HG02588 (cell line): ENCODE measurements at regions not wholly inside any gene's neighbourhood (a gene's known extent, or its start where the extent isn't known, plus 50 kb on each side); places are given as distances from the start of the nearest gene placed in this dataset.
"Not testable (repeated sequence)": the region's sequence is repeated elsewhere in the genome, so short reads cannot be mapped to it uniquely, and the experiment has no call there.

ENCODE experiments used
- ATAC-seq: cut with Tn5 transposase; IDR thresholded peaks from one replicate; pipeline ENCODE4 v1.9.1; 2021; ENCODE audit warnings: mild to moderate bottlenecking, moderate library complexity; ENCODE audit not compliant: unreplicated experiment

DNA sequence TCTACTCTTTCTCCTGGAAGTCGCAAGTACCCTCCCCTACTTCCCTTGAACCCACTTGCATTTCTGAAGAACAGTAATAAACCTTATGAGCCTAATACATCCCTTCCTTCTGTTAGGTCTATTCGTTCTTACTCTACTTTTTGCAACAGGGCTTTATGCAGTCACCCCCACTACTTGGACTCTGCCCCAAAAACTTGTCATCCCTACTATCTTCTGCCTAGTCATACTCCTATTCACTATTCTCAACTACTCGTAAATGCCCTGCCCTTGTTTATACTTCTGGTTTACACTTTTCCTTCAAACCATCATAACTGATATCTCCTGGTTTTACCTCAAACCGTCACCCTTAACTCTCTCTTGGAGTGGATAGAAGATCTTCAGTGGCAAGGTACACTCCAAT, 55.2 kb upstream of the SLIT2 start:
- no peak for ATAC-seq

DNA sequence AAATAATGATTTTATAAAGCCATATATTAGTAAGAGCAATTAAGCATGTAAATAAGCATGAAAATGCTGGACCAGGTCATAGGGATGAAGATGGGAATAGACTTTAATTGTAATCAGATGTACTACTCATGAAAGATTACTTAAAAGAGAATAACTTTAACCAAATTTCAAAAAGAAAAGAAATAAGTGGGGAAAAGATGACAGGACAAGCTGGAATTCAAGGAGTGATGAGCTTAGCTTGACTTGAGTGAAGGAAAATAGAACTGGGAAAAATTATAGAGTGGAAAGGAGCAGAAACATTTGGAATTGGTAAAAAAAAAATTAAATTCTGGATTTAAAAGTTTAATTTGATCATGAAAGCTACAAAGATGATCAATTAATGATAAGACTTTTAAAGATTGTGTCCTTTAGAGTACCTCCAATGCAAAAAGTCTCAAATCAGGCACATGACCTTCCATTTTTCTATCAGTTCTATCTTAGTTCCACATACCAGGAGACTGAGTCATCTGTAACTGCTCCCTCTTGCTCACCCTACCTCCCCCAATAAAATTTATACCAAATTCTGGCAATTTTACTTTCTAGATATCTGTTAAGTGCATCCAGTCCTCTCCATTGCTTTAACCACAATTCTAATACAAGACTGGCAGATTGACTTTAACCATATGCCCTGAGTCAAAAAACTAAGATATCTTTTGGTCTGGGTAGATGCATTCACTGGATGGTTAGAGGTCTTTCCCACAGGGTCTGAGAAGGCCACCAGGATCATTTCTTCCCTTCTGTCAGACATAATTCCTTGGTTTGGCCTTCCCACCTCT, 56.4 kb upstream of the SLIT2 start:
- ATAC-seq = no peak

- ATAC-seq = no peak
Measured at GRCh38 chr4:20194123-20195013, 57.3 kb upstream of the SLIT2 start.

- ATAC-seq = no peak
Measured at GRCh38 chr4:20193141-20193936, 58.4 kb upstream of the SLIT2 start.

- no peak for ATAC-seq
Measured at GRCh38 chr4:20192736-20193135, 59.0 kb upstream of the SLIT2 start.

- no peak for ATAC-seq
Measured at GRCh38 chr4:20185103-20185502, 66.6 kb upstream of the SLIT2 start.

GRCh38 chr4:20183131-20183530, 68.6 kb upstream of the SLIT2 start:
- ATAC-seq = not testable (repeated sequence)

GRCh38 chr4:20181926-20182325, 69.8 kb upstream of the SLIT2 start:
- ATAC-seq = no peak

GRCh38 chr4:20180509-20180908, 71.2 kb upstream of the SLIT2 start:
- no peak for ATAC-seq

DNA sequence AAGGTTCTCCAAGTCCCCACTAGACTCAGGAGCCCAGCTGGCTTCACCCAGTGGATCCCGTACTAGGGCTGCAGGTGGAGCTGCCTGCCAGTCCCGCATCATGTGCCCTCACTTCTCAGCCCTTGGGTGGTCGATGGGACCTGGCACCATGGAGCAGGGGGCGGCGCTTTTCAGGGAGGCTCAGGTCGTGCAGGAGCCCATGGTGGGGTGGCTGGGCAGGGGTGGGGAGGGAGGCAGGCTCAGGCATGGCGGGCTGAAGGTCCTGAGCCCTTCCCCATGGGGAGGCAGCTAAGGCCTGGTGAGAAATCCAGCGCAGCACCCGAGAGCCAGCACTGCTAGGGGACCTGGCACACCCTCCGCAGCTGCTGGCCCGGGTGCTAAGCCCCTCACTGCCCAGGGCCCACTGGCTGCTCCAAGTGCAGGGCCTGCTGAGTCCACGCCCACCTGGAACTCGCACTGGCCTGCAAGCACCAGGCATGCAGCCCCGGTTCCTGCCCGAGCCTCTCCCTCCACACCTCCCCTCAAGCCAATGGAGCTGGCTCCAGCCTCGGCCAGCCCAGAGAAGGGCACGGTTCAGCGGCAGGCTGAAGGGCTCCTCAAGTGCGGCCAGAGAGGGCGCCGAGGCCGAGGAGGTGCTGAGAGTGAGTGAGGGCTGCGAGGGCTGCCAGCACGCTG, 72.7 kb upstream of the SLIT2 start:
- ATAC-seq = no peak

DNA sequence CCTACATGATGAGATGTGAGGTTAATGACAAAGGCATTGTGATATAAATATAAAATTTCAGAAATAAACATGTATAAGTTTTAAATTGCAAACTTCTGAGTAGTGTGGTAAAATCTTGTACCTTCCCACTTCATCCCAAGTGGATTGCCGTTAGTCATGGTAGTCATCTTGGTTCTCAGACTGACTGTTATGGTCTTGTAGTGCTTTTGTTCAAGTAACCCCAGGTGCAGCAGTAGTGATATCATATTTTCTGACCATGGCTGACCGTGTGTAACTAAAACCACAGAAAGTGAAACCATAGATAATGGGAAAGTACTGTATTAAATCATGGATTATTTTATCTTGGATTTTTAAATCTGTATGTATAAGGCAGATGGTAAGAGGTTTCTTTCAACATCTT, 74.8 kb upstream of the SLIT2 start:
- ATAC-seq = no peak

GRCh38 chr4:20172070-20172760, 79.5 kb upstream of the SLIT2 start:
- no peak for ATAC-seq

DNA sequence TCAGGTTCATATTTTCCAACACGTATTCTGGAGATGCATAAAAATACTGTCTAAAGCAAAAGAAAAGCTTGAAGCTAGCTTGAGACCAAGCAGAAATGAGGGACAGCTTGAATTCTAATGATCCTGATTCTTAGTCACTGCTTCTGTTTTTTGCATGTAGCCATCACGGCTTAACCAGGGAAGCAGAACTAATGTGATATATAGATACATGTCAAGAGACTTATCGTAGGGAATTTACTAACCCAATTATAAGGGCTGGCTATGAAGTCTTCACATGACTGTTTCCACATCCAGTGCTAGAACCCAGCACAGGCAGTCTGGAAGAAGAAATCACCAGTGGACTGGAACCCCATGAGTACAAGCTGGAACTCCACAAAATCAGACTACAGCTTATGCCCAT, 85.2 kb upstream of the SLIT2 start:
- ATAC-seq = no peak

- no peak for ATAC-seq
Measured at GRCh38 chr4:20159516-20159915, 92.2 kb upstream of the SLIT2 start.

GRCh38 chr4:20158195-20158594, 93.5 kb upstream of the SLIT2 start:
- no peak for ATAC-seq

DNA sequence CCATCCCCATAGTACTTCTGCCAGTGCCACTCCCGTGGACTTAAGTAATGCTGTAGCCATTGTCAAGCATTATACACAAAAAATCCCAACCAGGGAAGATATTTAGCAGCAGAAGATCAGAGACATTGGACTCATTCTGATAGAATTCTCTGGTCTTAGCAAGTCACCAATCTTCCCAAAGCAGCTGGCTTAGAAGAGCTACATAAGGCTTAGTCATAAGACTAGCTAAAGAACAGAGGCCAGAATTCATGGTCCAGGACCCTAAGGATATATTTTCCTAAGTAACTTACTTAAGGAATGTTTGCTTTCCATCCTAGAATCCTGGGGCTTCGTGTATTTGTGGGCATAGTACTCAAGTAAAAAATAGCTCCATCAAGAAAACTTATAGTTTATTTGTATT, 100.3 kb upstream of the SLIT2 start:
- no peak for ATAC-seq

DNA sequence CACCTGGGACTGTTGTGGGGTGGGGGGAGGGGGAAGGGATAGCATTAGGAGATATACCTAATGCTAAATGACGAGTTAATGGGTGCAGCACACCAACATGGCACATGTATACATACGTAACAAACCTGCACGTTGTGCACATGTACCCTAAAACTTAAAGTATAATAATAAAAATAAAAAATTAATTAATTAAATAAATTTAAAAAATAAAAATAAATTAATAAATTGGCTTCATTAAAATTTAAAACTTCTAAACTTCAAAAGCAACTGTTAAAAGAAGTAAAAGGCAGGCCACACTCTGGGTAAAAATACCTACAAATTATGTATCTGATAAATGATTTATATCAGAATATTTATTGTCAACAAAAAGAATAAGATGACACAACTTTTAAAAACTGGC, 102.6 kb upstream of the SLIT2 start:
- not testable (repeated sequence) for ATAC-seq

DNA sequence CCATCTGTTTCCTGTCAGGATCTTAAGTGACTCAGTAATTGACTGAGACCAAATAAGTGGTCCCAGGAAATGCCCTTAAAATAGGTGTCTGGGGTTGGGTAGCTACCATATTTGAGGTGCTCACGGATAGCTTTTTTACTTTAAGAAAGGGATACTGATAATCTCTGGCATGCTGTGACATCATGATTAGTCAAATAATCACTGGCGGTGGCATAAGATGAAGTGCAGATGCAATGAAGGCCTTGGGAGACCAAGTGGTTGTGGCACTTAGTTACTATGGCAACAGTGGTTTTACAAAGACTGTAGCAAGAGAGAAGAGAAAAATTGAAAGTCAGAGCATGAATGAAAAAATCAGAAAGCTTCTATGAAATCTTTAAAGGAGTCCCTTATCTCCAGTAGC, 114.5 kb upstream of the SLIT2 start:
- ATAC-seq = no peak

DNA sequence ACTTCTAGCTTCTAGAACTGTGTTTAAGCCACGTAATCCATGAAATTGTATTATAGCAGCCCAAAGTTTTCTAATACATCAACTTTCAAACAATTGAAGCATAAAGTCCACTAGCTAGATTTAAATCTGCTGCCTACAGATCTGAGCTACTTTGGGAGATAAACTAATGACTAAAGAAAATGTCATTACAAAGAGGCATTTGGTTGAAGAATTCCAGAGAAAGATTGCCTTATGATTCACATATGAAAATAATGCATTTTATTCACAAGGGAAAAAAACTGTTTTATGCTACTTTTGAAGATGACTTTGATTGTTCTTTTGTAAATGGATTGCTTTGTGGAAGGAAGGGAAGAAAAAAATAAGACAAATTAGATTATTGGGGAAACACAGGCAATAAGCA, 124.1 kb upstream of the SLIT2 start:
- no peak for ATAC-seq

DNA sequence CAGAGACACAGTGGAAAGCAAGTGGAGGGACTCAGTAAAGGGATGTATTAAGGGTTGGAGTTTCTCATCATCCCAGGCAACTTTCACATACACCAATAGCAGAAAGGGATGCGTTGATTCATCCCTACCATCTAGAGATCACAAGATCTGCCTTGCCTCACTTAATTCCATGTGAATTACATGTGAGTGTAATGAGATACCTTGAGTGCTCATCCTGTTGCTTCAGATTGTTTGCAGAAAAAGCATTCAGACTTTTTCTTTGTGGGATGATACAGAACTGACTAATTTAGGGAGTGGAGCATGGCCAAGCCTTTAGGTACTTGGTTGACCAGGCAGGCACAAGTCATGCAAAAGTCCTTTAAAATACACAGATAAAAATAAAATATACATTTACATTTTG, 124.8 kb upstream of the SLIT2 start:
- no peak for ATAC-seq
